HepG2 (cell line): ENCODE measurements at regions not wholly inside any gene's neighbourhood (a gene's known extent, or its start where the extent isn't known, plus 50 kb on each side); places are given as distances from the start of the nearest gene placed in this dataset.

Source experiments
- ATAC-seq: fragments of 200-7000 bp; cut with Tn5 transposase; 3 replicates; pipeline ENCODE4 v1.9.1; 2020; ENCODE audit warnings: mild to moderate bottlenecking, moderate library complexity
- BruUV-seq: library from RNA; stranded (reverse); fragments of 400-500 nt; replicated peaks from 2 replicates; lab custom pipeline; 2021; lab: Mats Ljungman, UMichigan
- CTCF ChIA-PET: fragments of 300-600 bp; formaldehyde crosslinking; extraction: SDS; loops from one replicate; lab custom pipeline; 2021; ENCODE audit warnings: low total read pairs, inconsistent platforms, low intra/inter-chr PET ratio; lab: Yijun Ruan, JAX
- POLR2A ChIA-PET: fragments of 350-600 bp; sonication (Branson Sonifier 250); formaldehyde crosslinking; loops from one replicate; lab custom pipeline; 2020; ENCODE audit warnings: antibody characterized with exemption, inconsistent platforms; lab: Yijun Ruan, JAX
- DNase-seq: peaks from one replicate; pipeline ENCODE4 v3.0.0-alpha.2; 2015; ENCODE audit warnings: low spot score
- FAIRE-seq: peaks from 3 replicates; lab custom pipeline; 2011; peaks lifted over from hg19 to GRCh38; lab: Jason Lieb, UNC
- H2AFZ ChIP-seq: one replicate; pipeline ENCODE4 v1.6.1; 2011; ENCODE audit warnings: low read length, inconsistent platforms
- H3K27ac ChIP-seq: fragments of 300-600 bp; 3 replicates; pipeline ENCODE4 v1.8.0; 2011; ENCODE audit warnings: mixed run types, mild to moderate bottlenecking, mixed read lengths, low read length, inconsistent platforms; ENCODE audit not compliant: insufficient read depth; ENCODE audit errors: extremely low read length
- H3K27me3 ChIP-seq, 2 experiments: fragments of 200-600 bp in 1 of 2; 2 replicates in 1 of 2; 3 replicates in 1 of 2; pipeline versions ENCODE4 v1.6.0 to v1.8.0; 2011; ENCODE audit warnings: low read length in 2 of 2, mild to moderate bottlenecking in 2 of 2, moderate library complexity in 2 of 2, inconsistent platforms in 1 of 2; ENCODE audit not compliant: insufficient read depth in 2 of 2, control insufficient read depth in 1 of 2
- H3K36me3 ChIP-seq, 2 experiments: fragments of 200-600 bp in 1 of 2; replicated peaks in 1 of 2; 2 replicates in 1 of 2; 3 replicates in 1 of 2; pipeline versions ENCODE4 v1.5.1 to v1.8.0; 2011; ENCODE audit warnings: low read length in 2 of 2, inconsistent platforms in 1 of 2; ENCODE audit not compliant: insufficient read depth in 2 of 2, control insufficient read depth in 1 of 2
- H3K4me1 ChIP-seq: 2 replicates; pipeline ENCODE4 v1.5.1; 2012; ENCODE audit warnings: low read length, inconsistent platforms; ENCODE audit not compliant: insufficient read depth
- H3K4me2 ChIP-seq: 2 replicates; pipeline ENCODE4 v1.6.0; 2011; ENCODE audit warnings: low read depth, low read length, inconsistent platforms
- H3K4me3 ChIP-seq, 3 experiments: fragments of 200-600 bp in 1 of 3; sonication (generic), shearing (Covaris generic) in 1 of 3; replicated peaks in 1 of 3; 2 replicates each; pipeline ENCODE4 v1.5.1; 2011 to 2016; ENCODE audit warnings: low read length in 3 of 3, inconsistent platforms in 2 of 3, low read depth in 2 of 3, mild to moderate bottlenecking in 2 of 3, control low read depth in 1 of 3, mixed read lengths in 1 of 3; ENCODE audit not compliant: insufficient read depth in 1 of 3
- H3K79me2 ChIP-seq: one replicate; pipeline ENCODE4 v1.6.1; 2011; ENCODE audit warnings: low read length, inconsistent platforms; ENCODE audit not compliant: insufficient read depth
- H3K9ac ChIP-seq: 2 replicates; pipeline ENCODE4 v1.6.0; 2011; ENCODE audit warnings: mild to moderate bottlenecking, low read depth, low read length, inconsistent platforms; ENCODE audit not compliant: insufficient read depth
- H3K9me3 ChIP-seq: 2 replicates; pipeline ENCODE4 v1.5.1; 2012; ENCODE audit warnings: mild to moderate bottlenecking, low read length
- H4K20me1 ChIP-seq: 2 replicates; pipeline ENCODE4 v1.6.0; 2011; ENCODE audit warnings: inconsistent platforms, mild to moderate bottlenecking, low read length, moderate library complexity; ENCODE audit not compliant: insufficient read depth
- CBX5 ChIP-seq: sonication (generic); formaldehyde crosslinking; IDR thresholded peaks from 2 replicates; pipeline ENCODE4 v1.4.0; 2020; ENCODE audit warnings: missing genetic modification reagents, borderline replicate concordance
- CENPX ChIP-seq: sonication (generic); formaldehyde crosslinking; IDR thresholded peaks from 2 replicates; pipeline ENCODE4 v1.9.0; 2021; ENCODE audit warnings: mild to moderate bottlenecking, missing genetic modification reagents, moderate library complexity
- HNRNPLL ChIP-seq: fragments of 200-400 bp; formaldehyde crosslinking; IDR thresholded peaks from 2 replicates; pipeline ENCODE4 v1.6.1; 2017; ENCODE audit warnings: mild to moderate bottlenecking, low read depth, low read length; ENCODE audit not compliant: poor library complexity, severe bottlenecking
- MTF2 ChIP-seq: sonication (generic); formaldehyde crosslinking; IDR thresholded peaks from 2 replicates; pipeline ENCODE4 v1.5.0; 2020; ENCODE audit warnings: missing genetic modification reagents, borderline replicate concordance
- NFIC ChIP-seq: IDR thresholded peaks from 2 replicates; pipeline ENCODE4 v1.6.1; 2012; ENCODE audit warnings: mild to moderate bottlenecking, low read length, inconsistent platforms
- PLRG1 ChIP-seq: fragments of 450-650 bp; conservative IDR thresholded peaks from 2 replicates; pipeline ENCODE4 v1.6.1; 2016
- RBFOX2 ChIP-seq: fragments of 200-400 bp; formaldehyde crosslinking; IDR thresholded peaks from 2 replicates; pipeline ENCODE4 v1.6.1; 2017; ENCODE audit warnings: low read depth, mild to moderate bottlenecking, low read length
- RFX3 ChIP-seq: IDR thresholded peaks from 2 replicates; pipeline ENCODE4 v1.6.1; 2016; ENCODE audit warnings: missing biosample characterization, missing genetic modification reagents
- SMAD3 ChIP-seq: sonication (generic); formaldehyde crosslinking; IDR thresholded peaks from 2 replicates; pipeline ENCODE4 v1.4.0; 2020; ENCODE audit warnings: missing genetic modification reagents
- TBP ChIP-seq: sonication (generic); formaldehyde crosslinking; IDR thresholded peaks from 2 replicates; pipeline ENCODE4 v1.5.0; 2020; ENCODE audit warnings: missing genetic modification reagents
- YEATS4 ChIP-seq: sonication (generic); formaldehyde crosslinking; IDR thresholded peaks from 2 replicates; pipeline ENCODE4 v1.4.0; 2020; ENCODE audit warnings: missing genetic modification reagents, borderline replicate concordance
- ZNF274 ChIP-seq: sonication (generic); formaldehyde crosslinking; IDR thresholded peaks from 2 replicates; pipeline ENCODE4 v1.5.1; 2020; ENCODE audit warnings: mild to moderate bottlenecking, missing genetic modification reagents
- ZNF317 ChIP-seq: sonication (generic); formaldehyde crosslinking; IDR thresholded peaks from 2 replicates; pipeline ENCODE4 v1.5.0; 2020; ENCODE audit warnings: mild to moderate bottlenecking, missing genetic modification reagents
- ZNF451 ChIP-seq: sonication (generic); formaldehyde crosslinking; IDR thresholded peaks from 2 replicates; pipeline ENCODE4 v1.5.0; 2020; ENCODE audit warnings: mild to moderate bottlenecking, missing genetic modification reagents
- ZNF460 ChIP-seq: sonication (generic); formaldehyde crosslinking; IDR thresholded peaks from 2 replicates; pipeline ENCODE4 v1.5.1; 2020; ENCODE audit warnings: missing genetic modification reagents, mild to moderate bottlenecking, borderline replicate concordance
- ZNF724P ChIP-seq: sonication (generic); formaldehyde crosslinking; IDR thresholded peaks from 2 replicates; pipeline ENCODE4 v1.8.0; 2022; ENCODE audit warnings: missing genetic modification reagents, borderline replicate concordance
- in situ Hi-C: cut with HindIII; loops from 2 replicates; pipeline ENCODE4 v1.10.0; 2017; ENCODE audit warnings: low pct_unique_long_range_greater_than_20kb; ENCODE audit not compliant: extremely low pct_ligation_motif_present
- intact Hi-C: fragments of 100-400 bp; cut with micrococcal nuclease; formaldehyde crosslinking; loops from one replicate; pipeline ENCODE4 v1.10.0; 2022; ENCODE audit not compliant: unreplicated experiment
- TF ChIP-seq, protein P1 (sequence below): sonication (generic); formaldehyde crosslinking; IDR thresholded peaks from 2 replicates; pipeline ENCODE4 v1.4.0; 2020; ENCODE audit warnings: mild to moderate bottlenecking, missing genetic modification reagents
- TF ChIP-seq, protein P2 (sequence below): sonication (generic); formaldehyde crosslinking; IDR thresholded peaks from 2 replicates; pipeline ENCODE4 v1.4.0; 2020; ENCODE audit warnings: missing genetic modification reagents, borderline replicate concordance
- TF ChIP-seq, protein P3 (sequence below): sonication (generic); formaldehyde crosslinking; IDR thresholded peaks from 2 replicates; pipeline ENCODE4 v1.5.0; 2020; ENCODE audit warnings: missing genetic modification reagents, mild to moderate bottlenecking, borderline replicate concordance
- TF ChIP-seq, protein P4 (sequence below): sonication (generic); formaldehyde crosslinking; IDR thresholded peaks from 2 replicates; pipeline ENCODE4 v1.4.0; 2020; ENCODE audit warnings: missing genetic modification reagents, low read depth, mild to moderate bottlenecking, borderline replicate concordance

DNA sequence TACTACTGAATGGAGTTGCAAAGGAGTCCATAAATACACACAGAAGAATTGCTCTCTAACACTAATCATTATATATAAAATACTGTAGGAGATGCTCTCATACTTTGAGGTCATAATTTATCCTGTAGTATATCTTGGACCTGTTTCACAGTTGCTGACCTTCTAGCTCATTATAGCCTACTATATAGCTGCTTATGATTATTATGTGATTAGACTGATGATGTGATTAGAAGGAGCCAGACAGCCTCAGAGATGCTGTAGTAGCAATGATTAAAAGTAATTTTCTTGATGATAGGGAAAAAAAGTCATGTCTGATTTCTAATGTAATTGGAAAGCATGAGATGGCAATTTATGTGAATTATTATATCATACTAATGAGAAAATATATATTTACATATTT lies 455.7 kb downstream of the CNTNAP4 start:
- CTCF ChIA-PET, result no interaction called here
- BruUV-seq, result no TSS peak

More for the DNA sequence above, 455.7 kb downstream of the CNTNAP4 start:
- Histone ChIP-seq H3K79me2 (no peaks in the 10 kb centered on the region), H3K4me1 (no peaks in the 10 kb centered on the region), H3K4me3 (no peak overlapping the region), H3K27ac (no peak overlapping the region), H3K9me3 (peaks cover 35% of the 10 kb centered on the region), H4K20me1 (no peaks in the 10 kb centered on the region), H3K27me3 (no peaks in the 10 kb centered on the region), H2AFZ (no peak overlapping the region), H3K36me3 (no peaks in the 10 kb centered on the region), H3K9ac (no peak overlapping the region), H3K4me2 (no peak overlapping the region)
- intact Hi-C loops (no loop called here), in situ Hi-C loops (no loop called here)
- ATAC-seq (no peak), DNase-seq (no peak), FAIRE-seq (no peak)
- TF ChIP-seq TBP (CRISPR knock-in tag), result no peak
- TF ChIP-seq, protein P1, sequence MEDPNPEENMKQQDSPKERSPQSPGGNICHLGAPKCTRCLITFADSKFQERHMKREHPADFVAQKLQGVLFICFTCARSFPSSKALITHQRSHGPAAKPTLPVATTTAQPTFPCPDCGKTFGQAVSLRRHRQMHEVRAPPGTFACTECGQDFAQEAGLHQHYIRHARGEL (CRISPR knock-in tag), result no peak
- TF ChIP-seq ZNF460 (CRISPR knock-in tag), result no peak
- no peak for TF ChIP-seq NFIC
- TF ChIP-seq, protein P2, sequence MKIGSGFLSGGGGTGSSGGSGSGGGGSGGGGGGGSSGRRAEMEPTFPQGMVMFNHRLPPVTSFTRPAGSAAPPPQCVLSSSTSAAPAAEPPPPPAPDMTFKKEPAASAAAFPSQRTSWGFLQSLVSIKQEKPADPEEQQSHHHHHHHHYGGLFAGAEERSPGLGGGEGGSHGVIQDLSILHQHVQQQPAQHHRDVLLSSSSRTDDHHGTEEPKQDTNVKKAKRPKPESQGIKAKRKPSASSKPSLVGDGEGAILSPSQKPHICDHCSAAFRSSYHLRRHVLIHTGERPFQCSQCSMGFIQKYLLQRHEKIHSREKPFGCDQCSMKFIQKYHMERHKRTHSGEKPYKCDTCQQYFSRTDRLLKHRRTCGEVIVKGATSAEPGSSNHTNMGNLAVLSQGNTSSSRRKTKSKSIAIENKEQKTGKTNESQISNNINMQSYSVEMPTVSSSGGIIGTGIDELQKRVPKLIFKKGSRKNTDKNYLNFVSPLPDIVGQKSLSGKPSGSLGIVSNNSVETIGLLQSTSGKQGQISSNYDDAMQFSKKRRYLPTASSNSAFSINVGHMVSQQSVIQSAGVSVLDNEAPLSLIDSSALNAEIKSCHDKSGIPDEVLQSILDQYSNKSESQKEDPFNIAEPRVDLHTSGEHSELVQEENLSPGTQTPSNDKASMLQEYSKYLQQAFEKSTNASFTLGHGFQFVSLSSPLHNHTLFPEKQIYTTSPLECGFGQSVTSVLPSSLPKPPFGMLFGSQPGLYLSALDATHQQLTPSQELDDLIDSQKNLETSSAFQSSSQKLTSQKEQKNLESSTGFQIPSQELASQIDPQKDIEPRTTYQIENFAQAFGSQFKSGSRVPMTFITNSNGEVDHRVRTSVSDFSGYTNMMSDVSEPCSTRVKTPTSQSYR (CRISPR knock-in tag), result no peak
- TF ChIP-seq CBX5, result no peak
- no peak for TF ChIP-seq RFX3 (CRISPR knock-in tag)
- TF ChIP-seq ZNF451, result no peak
- no peak for TF ChIP-seq ZNF724P
- no peak for TF ChIP-seq YEATS4
- no peak for TF ChIP-seq ZNF317 (CRISPR knock-in tag)
- TF ChIP-seq, protein P3, sequence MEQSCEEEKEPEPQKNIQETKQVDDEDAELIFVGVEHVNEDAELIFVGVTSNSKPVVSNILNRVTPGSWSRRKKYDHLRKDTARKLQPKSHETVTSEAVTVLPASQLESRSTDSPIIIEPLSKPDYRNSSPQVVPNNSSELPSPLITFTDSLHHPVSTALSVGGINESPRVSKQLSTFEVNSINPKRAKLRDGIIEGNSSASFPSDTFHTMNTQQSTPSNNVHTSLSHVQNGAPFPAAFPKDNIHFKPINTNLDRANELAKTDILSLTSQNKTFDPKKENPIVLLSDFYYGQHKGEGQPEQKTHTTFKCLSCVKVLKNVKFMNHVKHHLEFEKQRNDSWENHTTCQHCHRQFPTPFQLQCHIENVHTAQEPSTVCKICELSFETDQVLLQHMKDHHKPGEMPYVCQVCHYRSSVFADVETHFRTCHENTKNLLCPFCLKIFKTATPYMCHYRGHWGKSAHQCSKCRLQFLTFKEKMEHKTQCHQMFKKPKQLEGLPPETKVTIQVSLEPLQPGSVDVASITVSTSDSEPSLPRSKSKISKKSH (CRISPR knock-in tag), result no peak
- no peak for TF ChIP-seq CENPX (CRISPR knock-in tag)
- no peak for TF ChIP-seq SMAD3
- TF ChIP-seq, protein P4, sequence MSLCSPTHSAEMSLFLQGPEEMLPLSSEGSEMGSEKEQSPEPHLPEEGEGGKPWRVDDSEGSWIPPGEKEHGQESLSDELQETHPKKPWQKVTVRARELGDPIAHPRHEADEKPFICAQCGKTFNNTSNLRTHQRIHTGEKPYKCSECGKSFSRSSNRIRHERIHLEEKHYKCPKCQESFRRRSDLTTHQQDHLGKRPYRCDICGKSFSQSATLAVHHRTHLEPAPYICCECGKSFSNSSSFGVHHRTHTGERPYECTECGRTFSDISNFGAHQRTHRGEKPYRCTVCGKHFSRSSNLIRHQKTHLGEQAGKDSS, result no peak
- no peak for TF ChIP-seq MTF2 (CRISPR knock-in tag)
- no peak for TF ChIP-seq ZNF274 (CRISPR knock-in tag)
- TF ChIP-seq HNRNPLL, result no peak
- TF ChIP-seq PLRG1, result no peak
- TF ChIP-seq RBFOX2, result no peak
- POLR2A ChIA-PET, result no interaction called here
